ENCODE measurements at regions not wholly inside any gene's neighbourhood (a gene's known extent, or its start where the extent isn't known, plus 50 kb on each side); places are given as distances from the start of the nearest gene placed in this dataset.

DNA sequence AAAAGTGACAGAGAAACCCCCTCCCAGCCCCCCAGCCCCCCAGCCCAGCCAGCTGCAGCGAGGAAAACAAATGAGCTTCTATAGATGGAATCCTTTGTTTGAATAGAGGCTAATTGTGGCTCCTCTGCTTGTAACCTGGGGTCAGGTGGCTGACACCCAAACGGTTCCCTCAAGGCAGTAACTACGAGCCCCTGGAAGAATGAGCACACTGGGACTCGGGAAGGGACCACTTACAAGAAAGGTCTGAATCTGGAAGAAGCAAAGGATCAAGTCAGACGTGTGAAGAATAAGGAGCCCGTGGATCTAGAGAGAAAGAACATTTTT, 108.7 kb upstream of the FUT8 start:
- Histone ChIP-seq H3K27ac (replicated peaks) (no peak overlapping the region), H3K27me3 (ENCODE audit: insufficient read depth, poor library complexity, severe bottlenecking) (no peaks in the 10 kb centered on the region), H3K4me3 (replicated peaks; ENCODE audit: insufficient read depth, low read length) (no peak overlapping the region)
- no peak for DNase-seq (ENCODE audit: low read depth in 1 of 2, low spot score in 1 of 2)
- TF ChIP-seq POLR2AphosphoS5 (IDR thresholded peaks at IDR 0.05; ENCODE audit: low read depth) (no peak), GABPA (IDR thresholded peaks at IDR 0.05; ENCODE audit: low read depth) (no peak), SPI1 (IDR thresholded peaks at IDR 0.05; ENCODE audit: borderline replicate concordance, low read depth) (no peak)
- TF ChIP-seq, protein P1, sequence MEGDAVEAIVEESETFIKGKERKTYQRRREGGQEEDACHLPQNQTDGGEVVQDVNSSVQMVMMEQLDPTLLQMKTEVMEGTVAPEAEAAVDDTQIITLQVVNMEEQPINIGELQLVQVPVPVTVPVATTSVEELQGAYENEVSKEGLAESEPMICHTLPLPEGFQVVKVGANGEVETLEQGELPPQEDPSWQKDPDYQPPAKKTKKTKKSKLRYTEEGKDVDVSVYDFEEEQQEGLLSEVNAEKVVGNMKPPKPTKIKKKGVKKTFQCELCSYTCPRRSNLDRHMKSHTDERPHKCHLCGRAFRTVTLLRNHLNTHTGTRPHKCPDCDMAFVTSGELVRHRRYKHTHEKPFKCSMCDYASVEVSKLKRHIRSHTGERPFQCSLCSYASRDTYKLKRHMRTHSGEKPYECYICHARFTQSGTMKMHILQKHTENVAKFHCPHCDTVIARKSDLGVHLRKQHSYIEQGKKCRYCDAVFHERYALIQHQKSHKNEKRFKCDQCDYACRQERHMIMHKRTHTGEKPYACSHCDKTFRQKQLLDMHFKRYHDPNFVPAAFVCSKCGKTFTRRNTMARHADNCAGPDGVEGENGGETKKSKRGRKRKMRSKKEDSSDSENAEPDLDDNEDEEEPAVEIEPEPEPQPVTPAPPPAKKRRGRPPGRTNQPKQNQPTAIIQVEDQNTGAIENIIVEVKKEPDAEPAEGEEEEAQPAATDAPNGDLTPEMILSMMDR (IDR thresholded peaks at IDR 0.05; ENCODE audit: insufficient read depth, low read length), result no peak
- TF ChIP-seq, protein P2, sequence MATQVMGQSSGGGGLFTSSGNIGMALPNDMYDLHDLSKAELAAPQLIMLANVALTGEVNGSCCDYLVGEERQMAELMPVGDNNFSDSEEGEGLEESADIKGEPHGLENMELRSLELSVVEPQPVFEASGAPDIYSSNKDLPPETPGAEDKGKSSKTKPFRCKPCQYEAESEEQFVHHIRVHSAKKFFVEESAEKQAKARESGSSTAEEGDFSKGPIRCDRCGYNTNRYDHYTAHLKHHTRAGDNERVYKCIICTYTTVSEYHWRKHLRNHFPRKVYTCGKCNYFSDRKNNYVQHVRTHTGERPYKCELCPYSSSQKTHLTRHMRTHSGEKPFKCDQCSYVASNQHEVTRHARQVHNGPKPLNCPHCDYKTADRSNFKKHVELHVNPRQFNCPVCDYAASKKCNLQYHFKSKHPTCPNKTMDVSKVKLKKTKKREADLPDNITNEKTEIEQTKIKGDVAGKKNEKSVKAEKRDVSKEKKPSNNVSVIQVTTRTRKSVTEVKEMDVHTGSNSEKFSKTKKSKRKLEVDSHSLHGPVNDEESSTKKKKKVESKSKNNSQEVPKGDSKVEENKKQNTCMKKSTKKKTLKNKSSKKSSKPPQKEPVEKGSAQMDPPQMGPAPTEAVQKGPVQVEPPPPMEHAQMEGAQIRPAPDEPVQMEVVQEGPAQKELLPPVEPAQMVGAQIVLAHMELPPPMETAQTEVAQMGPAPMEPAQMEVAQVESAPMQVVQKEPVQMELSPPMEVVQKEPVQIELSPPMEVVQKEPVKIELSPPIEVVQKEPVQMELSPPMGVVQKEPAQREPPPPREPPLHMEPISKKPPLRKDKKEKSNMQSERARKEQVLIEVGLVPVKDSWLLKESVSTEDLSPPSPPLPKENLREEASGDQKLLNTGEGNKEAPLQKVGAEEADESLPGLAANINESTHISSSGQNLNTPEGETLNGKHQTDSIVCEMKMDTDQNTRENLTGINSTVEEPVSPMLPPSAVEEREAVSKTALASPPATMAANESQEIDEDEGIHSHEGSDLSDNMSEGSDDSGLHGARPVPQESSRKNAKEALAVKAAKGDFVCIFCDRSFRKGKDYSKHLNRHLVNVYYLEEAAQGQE (IDR thresholded peaks at IDR 0.05; ENCODE audit: insufficient replicate concordance, low read depth), result no peak

DNA sequence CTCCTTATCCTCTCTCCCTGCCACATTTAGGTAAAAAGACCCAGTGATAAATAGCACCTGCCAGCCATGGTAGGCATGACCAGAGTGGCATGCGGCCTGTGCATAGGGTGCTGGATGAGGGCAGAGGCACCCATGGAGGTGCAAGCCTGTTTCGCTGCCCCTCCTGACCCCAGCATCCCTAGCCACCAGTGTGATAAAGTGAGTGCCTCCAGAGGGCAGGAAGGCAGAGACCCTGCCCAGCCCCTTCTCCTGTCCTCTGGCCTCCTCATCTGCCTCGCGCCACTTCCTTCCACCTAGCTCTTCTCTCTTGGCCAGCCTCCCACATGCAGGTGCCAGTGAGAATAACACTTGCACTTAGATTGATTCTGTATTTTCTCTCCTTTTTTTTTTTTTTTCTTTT, 108.3 kb upstream of the FUT8 start:
- Histone ChIP-seq H3K27ac (replicated peaks) (no peak overlapping the region), H3K4me3 (replicated peaks; ENCODE audit: insufficient read depth, low read length) (no peak overlapping the region), H3K27me3 (ENCODE audit: insufficient read depth, poor library complexity, severe bottlenecking) (no peaks in the 10 kb centered on the region)
- TF ChIP-seq, protein P2 (IDR thresholded peaks at IDR 0.05; ENCODE audit: insufficient replicate concordance, low read depth), result no peak
- no peak for TF ChIP-seq SPI1 (IDR thresholded peaks at IDR 0.05; ENCODE audit: borderline replicate concordance, low read depth)
- TF ChIP-seq POLR2AphosphoS5 (IDR thresholded peaks at IDR 0.05; ENCODE audit: low read depth), result no peak
- TF ChIP-seq, protein P1 (IDR thresholded peaks at IDR 0.05; ENCODE audit: insufficient read depth, low read length), result no peak
- TF ChIP-seq GABPA (IDR thresholded peaks at IDR 0.05; ENCODE audit: low read depth), result no peak
- no peak for DNase-seq (ENCODE audit: low read depth in 1 of 2, low spot score in 1 of 2)

DNA sequence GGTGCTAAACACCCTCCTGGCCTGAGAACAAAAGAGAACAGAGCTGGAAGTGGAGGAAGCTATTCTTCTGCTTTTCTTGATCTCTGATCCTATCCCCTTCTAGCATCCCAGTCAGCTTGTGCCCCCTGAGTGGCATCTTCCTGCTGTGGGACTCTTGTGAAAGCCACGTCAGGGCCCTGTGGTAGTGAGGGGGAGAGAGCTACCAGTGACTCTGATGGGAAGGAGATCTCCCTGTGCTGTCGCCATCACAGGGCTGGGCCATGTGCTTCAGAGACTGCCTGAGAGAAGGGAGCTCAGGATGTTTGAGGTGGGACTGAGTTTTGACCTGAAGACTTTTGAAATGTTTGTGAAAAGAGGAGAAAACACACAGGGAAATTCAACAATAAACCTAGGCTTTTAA, 107.6 kb upstream of the FUT8 start:
- Histone ChIP-seq H3K27me3 (ENCODE audit: insufficient read depth, poor library complexity, severe bottlenecking) (no peaks in the 10 kb centered on the region), H3K27ac (replicated peaks) (no peak overlapping the region), H3K4me3 (replicated peaks; ENCODE audit: insufficient read depth, low read length) (no peak overlapping the region)
- no peak for DNase-seq (ENCODE audit: low read depth in 1 of 2, low spot score in 1 of 2)
- TF ChIP-seq SPI1 (IDR thresholded peaks at IDR 0.05; ENCODE audit: borderline replicate concordance, low read depth) (no peak), GABPA (IDR thresholded peaks at IDR 0.05; ENCODE audit: low read depth) (no peak), POLR2AphosphoS5 (IDR thresholded peaks at IDR 0.05; ENCODE audit: low read depth) (no peak)
- TF ChIP-seq, protein P2 (IDR thresholded peaks at IDR 0.05; ENCODE audit: insufficient replicate concordance, low read depth), result no peak
- TF ChIP-seq, protein P1 (IDR thresholded peaks at IDR 0.05; ENCODE audit: insufficient read depth, low read length), result no peak

All from HL-60 (cell line).